ENCODE measurements at regions not wholly inside any gene's neighbourhood (a gene's known extent, or its start where the extent isn't known, plus 50 kb on each side); places are given as distances from the start of the nearest gene placed in this dataset.

- no peak for TF ChIP-seq ZNF565 (CRISPR knock-in tag; conservative IDR thresholded peaks at IDR 0.05; ENCODE audit: low read depth)
- no peak for TF ChIP-seq BACH2 (CRISPR knock-in tag; IDR thresholded peaks at IDR 0.05; ENCODE audit: borderline replicate concordance)
- TF ChIP-seq PATZ1 (CRISPR knock-in tag; IDR thresholded peaks at IDR 0.05; ENCODE audit: borderline replicate concordance): no peak
- TF ChIP-seq POU6F1 (CRISPR knock-in tag; IDR thresholded peaks at IDR 0.05; ENCODE audit: borderline replicate concordance, low read depth): no peak
- no peak for TF ChIP-seq PPARA (CRISPR knock-in tag; IDR thresholded peaks at IDR 0.05; ENCODE audit: borderline replicate concordance)
- TF ChIP-seq ZC3H10 (CRISPR knock-in tag; IDR thresholded peaks at IDR 0.05): no peak
- TF ChIP-seq GLIS3 (CRISPR knock-in tag; IDR thresholded peaks at IDR 0.05): no peak
- TF ChIP-seq ISL1 (CRISPR knock-in tag; IDR thresholded peaks at IDR 0.05): no peak
- no peak for TF ChIP-seq ESRRG (CRISPR knock-in tag; IDR thresholded peaks at IDR 0.05)
- no peak for TF ChIP-seq ZNF8 (CRISPR knock-in tag; IDR thresholded peaks at IDR 0.05)
- no peak for TF ChIP-seq CREB5 (CRISPR knock-in tag; IDR thresholded peaks at IDR 0.05; ENCODE audit: low read depth)
- no peak for TF ChIP-seq RARB (CRISPR knock-in tag; IDR thresholded peaks at IDR 0.05)
Observed at GRCh38 chr4:19416146-19416545, 835.6 kb upstream of the SLIT2 start.

All from SK-N-SH treated with all-trans-retinoic acid at 6 μM for 48 hours (cell line).